Erythroblast (primary cell): ENCODE measurements at regions not wholly inside any gene's neighbourhood (a gene's known extent, or its start where the extent isn't known, plus 50 kb on each side); places are given as distances from the start of the nearest gene placed in this dataset.

Source experiments
- GATA1 ChIP-seq: IDR thresholded peaks from 2 replicates; pipeline ENCODE4 v1.6.1; 2011; ENCODE audit warnings: low read depth, mild to moderate bottlenecking, control low read depth, low read length, moderate library complexity
- POLR2A ChIP-seq: IDR thresholded peaks from 2 replicates; pipeline ENCODE4 v1.6.1; 2011; ENCODE audit warnings: mild to moderate bottlenecking, low read length

DNA sequence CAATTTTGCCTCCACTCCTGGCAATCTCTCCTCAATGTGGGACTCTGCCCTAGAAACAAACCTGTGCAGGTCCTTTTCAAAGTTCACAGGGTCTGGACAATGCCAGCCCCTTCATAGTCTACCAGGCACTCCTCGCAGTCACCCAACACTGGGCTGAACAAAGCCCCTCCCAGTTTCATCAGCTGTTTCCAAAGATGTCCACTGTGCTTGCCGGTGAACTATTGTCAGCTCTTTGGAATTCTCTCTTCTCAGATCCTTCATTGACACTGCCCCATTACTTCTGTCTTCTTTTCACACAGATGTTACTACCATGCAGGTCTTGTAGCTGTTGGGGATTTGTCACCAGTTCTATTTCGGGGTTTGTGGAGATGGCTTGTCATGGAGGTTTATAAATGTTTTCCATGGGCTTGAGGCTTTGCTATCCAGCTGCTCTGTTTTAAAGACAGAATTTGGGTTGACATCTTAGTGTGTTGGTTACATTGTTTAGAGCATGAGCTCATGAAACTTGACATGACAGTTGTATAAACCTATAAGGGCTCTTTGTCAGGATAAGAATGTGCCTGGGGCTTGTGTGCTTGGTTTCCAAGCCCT is 77.3 kb upstream of the DHRS4 start:
- TF ChIP-seq POLR2A: no peak
- no peak for TF ChIP-seq GATA1
